ENCODE measurements at regions not wholly inside any gene's neighbourhood (a gene's known extent, or its start where the extent isn't known, plus 50 kb on each side); places are given as distances from the start of the nearest gene placed in this dataset.

GRCh38 chr4:3818371-3818770, 52.2 kb downstream of the ADRA2C start:
- Histone ChIP-seq H3K4me1 (ENCODE audit: control insufficient read depth, insufficient read depth, low read length) (no peaks in the 10 kb centered on the region), H3K27me3 (ENCODE audit: control insufficient read depth, insufficient read depth, low read length) (no peaks in the 10 kb centered on the region), H3K9me3 (ENCODE audit: control insufficient read depth, low read depth, low read length) (no peaks in the 10 kb centered on the region), H3K4me3 (ENCODE audit: low read length) (no peak overlapping the region), H3K27ac (ENCODE audit: low read length) (no peak overlapping the region), H3K36me3 (ENCODE audit: control insufficient read depth, insufficient read depth, low read length) (no peaks in the 10 kb centered on the region)
- no peak for DNase-seq
- whole genome bisulfite sequencing (ENCODE audit: insufficient coverage, low lambda C conversion rate), result no CpG with 5 or more reads among the region's 4 CpGs

- DNase-seq, result peak in 1 of 2 donors; percentile 22
- Histone ChIP-seq H3K36me3 (ENCODE audit: control insufficient read depth, insufficient read depth, low read length) (no peaks in the 10 kb centered on the region), H3K4me3 (ENCODE audit: low read length) (no peak overlapping the region), H3K27me3 (ENCODE audit: control insufficient read depth, insufficient read depth, low read length) (no peaks in the 10 kb centered on the region), H3K9me3 (ENCODE audit: control insufficient read depth, low read depth, low read length) (no peaks in the 10 kb centered on the region), H3K4me1 (ENCODE audit: control insufficient read depth, insufficient read depth, low read length) (no peaks in the 10 kb centered on the region), H3K27ac (ENCODE audit: low read length) (no peak overlapping the region)
- no CpG with 5 or more reads among the region's 17 CpGs for WGBS (ENCODE audit: insufficient coverage, low lambda C conversion rate)
Observed at GRCh38 chr4:3819210-3819919, 53.2 kb downstream of the ADRA2C start.

- no peak for DNase-seq
- Histone ChIP-seq H3K4me3 (ENCODE audit: low read length) (no peak overlapping the region), H3K27me3 (ENCODE audit: control insufficient read depth, insufficient read depth, low read length) (no peaks in the 10 kb centered on the region), H3K9me3 (ENCODE audit: control insufficient read depth, low read depth, low read length) (no peaks in the 10 kb centered on the region), H3K36me3 (ENCODE audit: control insufficient read depth, insufficient read depth, low read length) (no peaks in the 10 kb centered on the region), H3K4me1 (ENCODE audit: control insufficient read depth, insufficient read depth, low read length) (no peaks in the 10 kb centered on the region), H3K27ac (ENCODE audit: low read length) (no peak overlapping the region)
- no CpG with 5 or more reads among the region's 14 CpGs for WGBS (ENCODE audit: insufficient coverage, low lambda C conversion rate)
Observed at GRCh38 chr4:3820016-3820805, 54.0 kb downstream of the ADRA2C start.

GRCh38 chr4:3820806-3821579, 54.8 kb downstream of the ADRA2C start:
- no peaks in the 10 kb centered on the region for H3K4me1 ChIP-seq (ENCODE audit: control insufficient read depth, insufficient read depth, low read length)
- no peaks in the 10 kb centered on the region for H3K36me3 ChIP-seq (ENCODE audit: control insufficient read depth, insufficient read depth, low read length)
- H3K9me3 ChIP-seq (ENCODE audit: control insufficient read depth, low read depth, low read length), result no peaks in the 10 kb centered on the region
- DNase-seq, result no peak
- no peak overlapping the region for H3K4me3 ChIP-seq (ENCODE audit: low read length)
- no peaks in the 10 kb centered on the region for H3K27me3 ChIP-seq (ENCODE audit: control insufficient read depth, insufficient read depth, low read length)
- H3K27ac ChIP-seq (ENCODE audit: low read length), result no peak overlapping the region
- WGBS (ENCODE audit: insufficient coverage, low lambda C conversion rate), result no CpG with 5 or more reads among the region's 24 CpGs

- no peak overlapping the region for H3K4me3 ChIP-seq (ENCODE audit: low read length)
- H3K36me3 ChIP-seq (ENCODE audit: control insufficient read depth, insufficient read depth, low read length), result no peaks in the 10 kb centered on the region
- peaks cover 3% of the 10 kb centered on the region for H3K27me3 ChIP-seq (ENCODE audit: control insufficient read depth, insufficient read depth, low read length)
- H3K9me3 ChIP-seq (ENCODE audit: control insufficient read depth, low read depth, low read length), result no peaks in the 10 kb centered on the region
- no peaks in the 10 kb centered on the region for H3K4me1 ChIP-seq (ENCODE audit: control insufficient read depth, insufficient read depth, low read length)
- WGBS (ENCODE audit: insufficient coverage, low lambda C conversion rate), result no CpG with 5 or more reads among the region's 15 CpGs
- no peak overlapping the region for H3K27ac ChIP-seq (ENCODE audit: low read length)
- DNase-seq, result no peak
Observed at GRCh38 chr4:3821580-3822229, 55.5 kb downstream of the ADRA2C start.

GRCh38 chr4:3822230-3822947, 56.2 kb downstream of the ADRA2C start:
- Histone ChIP-seq H3K36me3 (ENCODE audit: control insufficient read depth, insufficient read depth, low read length) (no peaks in the 10 kb centered on the region), H3K27ac (ENCODE audit: low read length) (no peak overlapping the region), H3K4me3 (ENCODE audit: low read length) (no peak overlapping the region), H3K27me3 (ENCODE audit: control insufficient read depth, insufficient read depth, low read length) (peaks cover 5% of the 10 kb centered on the region), H3K9me3 (ENCODE audit: control insufficient read depth, low read depth, low read length) (no peaks in the 10 kb centered on the region), H3K4me1 (ENCODE audit: control insufficient read depth, insufficient read depth, low read length) (no peaks in the 10 kb centered on the region)
- WGBS (ENCODE audit: insufficient coverage, low lambda C conversion rate), result no CpG with 5 or more reads among the region's 22 CpGs
- peak; percentile 44 to 48 for DNase-seq

GRCh38 chr4:3823496-3824341, 57.5 kb downstream of the ADRA2C start:
- WGBS (ENCODE audit: insufficient coverage, low lambda C conversion rate), result no CpG with 5 or more reads among the region's 34 CpGs
- no peak for DNase-seq
- Histone ChIP-seq H3K27ac (ENCODE audit: low read length) (no peak overlapping the region), H3K4me3 (ENCODE audit: low read length) (no peak overlapping the region), H3K9me3 (ENCODE audit: control insufficient read depth, low read depth, low read length) (no peaks in the 10 kb centered on the region), H3K36me3 (ENCODE audit: control insufficient read depth, insufficient read depth, low read length) (no peaks in the 10 kb centered on the region), H3K27me3 (ENCODE audit: control insufficient read depth, insufficient read depth, low read length) (peaks cover 5% of the 10 kb centered on the region), H3K4me1 (ENCODE audit: control insufficient read depth, insufficient read depth, low read length) (no peaks in the 10 kb centered on the region)

GRCh38 chr4:3824521-3825270, 58.5 kb downstream of the ADRA2C start:
- Histone ChIP-seq H3K4me3 (ENCODE audit: low read length) (no peak overlapping the region), H3K9me3 (ENCODE audit: control insufficient read depth, low read depth, low read length) (no peaks in the 10 kb centered on the region), H3K27me3 (ENCODE audit: control insufficient read depth, insufficient read depth, low read length) (peaks cover 5% of the 10 kb centered on the region), H3K27ac (ENCODE audit: low read length) (no peak overlapping the region), H3K4me1 (ENCODE audit: control insufficient read depth, insufficient read depth, low read length) (no peaks in the 10 kb centered on the region), H3K36me3 (ENCODE audit: control insufficient read depth, insufficient read depth, low read length) (no peaks in the 10 kb centered on the region)
- no CpG with 5 or more reads among the region's 19 CpGs for WGBS (ENCODE audit: insufficient coverage, low lambda C conversion rate)
- DNase-seq, result no peak

GRCh38 chr4:3825530-3825929, 59.3 kb downstream of the ADRA2C start:
- no CpG with 5 or more reads among the region's 11 CpGs for WGBS (ENCODE audit: insufficient coverage, low lambda C conversion rate)
- H3K9me3 ChIP-seq (ENCODE audit: control insufficient read depth, low read depth, low read length), result no peaks in the 10 kb centered on the region
- H3K4me3 ChIP-seq (ENCODE audit: low read length), result no peak overlapping the region
- H3K4me1 ChIP-seq (ENCODE audit: control insufficient read depth, insufficient read depth, low read length), result no peaks in the 10 kb centered on the region
- DNase-seq, result no peak
- no peak overlapping the region for H3K27ac ChIP-seq (ENCODE audit: low read length)
- peaks cover 5% of the 10 kb centered on the region for H3K27me3 ChIP-seq (ENCODE audit: control insufficient read depth, insufficient read depth, low read length)
- H3K36me3 ChIP-seq (ENCODE audit: control insufficient read depth, insufficient read depth, low read length), result no peaks in the 10 kb centered on the region

Measured in large intestine (tissue), 3 donors.